Stimulated activated CD4-positive, alpha-beta T cell treated with anti-CD3 and anti-CD28 coated beads, Interleukin-2, amount 100 ng/mL, for 24 hours (primary cell): ENCODE measurements at regions not wholly inside any gene's neighbourhood (a gene's known extent, or its start where the extent isn't known, plus 50 kb on each side); places are given as distances from the start of the nearest gene placed in this dataset.
A peak's percentile ranks its signal among the peaks of the same experiment; 100 is the strongest.

Source experiments
- DNase-seq, 2 donors: peaks; one replicate each; pipeline ENCODE4 v3.0.0-alpha.2; 2020

- DNase-seq: no peak
Measured at GRCh38 chr20:60064554-60065196, 106.5 kb downstream of the CDH26 start.

GRCh38 chr20:60065741-60066437 is 107.7 kb downstream of the CDH26 start:
- no peak for DNase-seq

- DNase-seq: no peak
Measured at GRCh38 chr20:60066438-60066823, 108.2 kb downstream of the CDH26 start.

GRCh38 chr20:60068509-60068908 is 110.3 kb downstream of the CDH26 start:
- no peak for DNase-seq

- DNase-seq: no peak
Measured at GRCh38 chr20:60069656-60070055, 111.4 kb downstream of the CDH26 start.

GRCh38 chr20:60070791-60071190 is 112.6 kb downstream of the CDH26 start:
- no peak for DNase-seq

DNA sequence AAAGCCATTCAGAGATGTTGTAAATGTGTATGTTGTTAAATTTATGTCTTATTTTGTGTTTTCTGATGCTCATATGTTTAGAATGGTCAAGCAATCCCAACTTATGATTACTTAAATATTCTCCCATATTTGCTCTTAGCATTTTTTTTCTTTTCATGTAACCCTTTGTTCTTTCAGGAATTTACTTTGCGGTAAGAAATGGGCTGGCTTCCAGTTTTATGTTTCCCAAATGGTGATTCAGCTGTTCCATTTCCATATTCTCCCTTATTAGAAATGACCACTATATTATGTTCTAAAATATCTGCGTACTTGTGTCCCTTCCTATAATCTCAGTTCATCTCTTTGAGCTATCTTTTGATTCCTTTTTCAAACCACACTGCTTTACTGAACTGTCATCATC is 113.7 kb downstream of the CDH26 start:
- no peak for DNase-seq

DNA sequence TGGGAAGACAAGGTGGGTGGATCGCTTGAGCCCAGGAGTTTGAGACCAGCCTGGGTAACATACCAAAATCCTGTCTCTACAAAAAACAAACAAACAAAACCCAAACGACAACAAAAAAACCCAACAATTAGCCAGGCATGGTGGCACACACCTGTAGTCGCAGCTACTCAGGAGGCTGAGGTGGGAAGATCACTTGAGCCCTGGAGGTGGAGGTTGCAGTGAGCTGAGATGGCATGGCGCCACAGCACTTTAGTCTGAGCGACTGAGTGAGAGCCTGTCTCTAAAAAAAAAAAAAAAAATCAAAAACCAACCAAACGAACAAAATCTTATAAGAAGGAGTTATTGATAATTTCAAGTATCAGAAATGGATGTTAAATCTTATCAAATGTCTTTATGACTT is 114.9 kb downstream of the CDH26 start:
- DNase-seq: no peak

DNA sequence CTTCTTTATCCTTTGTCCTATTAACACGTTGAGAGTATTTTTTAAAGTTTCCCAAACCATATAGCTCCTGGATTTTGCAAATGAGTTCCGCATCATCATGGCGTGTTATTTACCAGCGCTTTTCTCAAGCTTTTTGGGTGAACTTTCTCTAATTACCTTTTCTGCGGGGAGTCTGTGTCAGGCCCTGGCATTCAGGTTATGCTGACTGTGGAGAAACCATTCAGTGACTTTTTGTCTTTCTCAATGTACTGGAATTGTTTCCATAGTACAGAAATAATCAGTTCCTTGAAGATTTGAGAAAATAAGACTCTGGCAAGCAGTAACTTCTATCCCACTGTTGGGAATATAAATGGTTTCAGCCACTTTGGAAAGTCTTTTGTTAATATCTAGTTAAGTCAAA is 115.3 kb downstream of the CDH26 start:
- no peak for DNase-seq

DNA sequence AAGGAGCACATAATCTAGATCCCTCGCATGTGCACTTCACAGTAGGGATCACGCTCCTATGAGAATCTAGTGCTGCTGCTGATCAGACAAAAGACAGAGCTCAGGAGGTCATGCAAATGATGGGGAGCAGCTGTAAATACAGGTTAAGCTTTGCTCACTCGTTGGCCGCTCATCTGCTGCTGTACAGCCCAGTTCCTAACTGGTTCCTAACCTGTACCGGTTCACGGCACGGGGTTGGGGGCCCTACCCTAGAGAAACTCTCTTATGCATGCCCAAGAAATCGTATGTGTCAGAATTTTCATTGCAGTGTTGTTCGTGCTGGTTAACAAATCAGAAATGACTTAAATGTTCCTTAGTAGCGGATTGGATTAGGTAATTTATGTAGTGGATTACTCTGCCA is 116.1 kb downstream of the CDH26 start:
- DNase-seq: no peak

DNA sequence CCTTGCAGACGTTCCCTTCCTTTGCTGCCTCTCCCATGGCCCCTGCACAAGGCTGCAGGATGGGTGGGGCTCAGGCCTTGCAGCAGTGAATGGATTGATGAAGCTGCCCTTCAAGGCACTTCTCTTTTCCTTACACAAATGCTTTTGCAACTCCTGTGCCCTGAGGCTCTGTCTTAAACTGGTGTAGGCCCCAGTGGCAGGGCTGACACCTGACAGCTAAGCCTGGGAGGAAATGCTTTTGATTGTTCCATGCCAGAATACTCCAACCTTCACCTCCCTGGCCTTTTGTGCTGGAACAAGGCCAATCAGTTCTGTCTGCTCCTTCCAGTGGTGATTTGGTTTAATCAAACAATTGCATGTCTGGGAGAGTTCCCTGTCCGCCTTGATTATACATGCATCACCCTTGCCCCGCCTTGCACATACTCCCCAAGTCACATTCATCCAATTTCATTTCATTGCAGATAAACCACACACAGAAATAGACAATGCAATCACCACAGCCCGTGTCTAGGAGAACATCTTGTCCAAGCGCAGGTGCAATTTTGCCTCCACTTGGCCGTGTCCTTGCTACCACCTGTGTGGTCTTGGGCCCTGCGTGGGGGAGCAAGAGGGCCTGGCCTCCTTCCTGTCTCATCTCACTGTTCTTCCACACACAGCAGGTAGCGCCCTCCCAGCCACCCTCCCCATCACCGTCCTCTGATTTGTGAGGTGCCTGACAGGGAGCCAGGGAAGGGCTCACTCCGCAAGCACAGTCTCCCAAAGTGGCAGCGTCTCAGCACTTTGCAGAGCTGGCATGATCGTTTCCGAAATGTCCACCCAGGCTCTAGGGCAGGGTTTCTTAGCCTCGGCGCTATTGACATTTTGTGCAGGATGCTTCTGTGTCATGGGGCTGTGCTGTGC is 120.4 kb downstream of the CDH26 start:
- DNase-seq: no peak

GRCh38 chr20:60080401-60080800 is 122.2 kb downstream of the CDH26 start:
- no peak for DNase-seq

GRCh38 chr20:60085551-60086132 is 127.4 kb downstream of the CDH26 start:
- DNase-seq: no peak

DNA sequence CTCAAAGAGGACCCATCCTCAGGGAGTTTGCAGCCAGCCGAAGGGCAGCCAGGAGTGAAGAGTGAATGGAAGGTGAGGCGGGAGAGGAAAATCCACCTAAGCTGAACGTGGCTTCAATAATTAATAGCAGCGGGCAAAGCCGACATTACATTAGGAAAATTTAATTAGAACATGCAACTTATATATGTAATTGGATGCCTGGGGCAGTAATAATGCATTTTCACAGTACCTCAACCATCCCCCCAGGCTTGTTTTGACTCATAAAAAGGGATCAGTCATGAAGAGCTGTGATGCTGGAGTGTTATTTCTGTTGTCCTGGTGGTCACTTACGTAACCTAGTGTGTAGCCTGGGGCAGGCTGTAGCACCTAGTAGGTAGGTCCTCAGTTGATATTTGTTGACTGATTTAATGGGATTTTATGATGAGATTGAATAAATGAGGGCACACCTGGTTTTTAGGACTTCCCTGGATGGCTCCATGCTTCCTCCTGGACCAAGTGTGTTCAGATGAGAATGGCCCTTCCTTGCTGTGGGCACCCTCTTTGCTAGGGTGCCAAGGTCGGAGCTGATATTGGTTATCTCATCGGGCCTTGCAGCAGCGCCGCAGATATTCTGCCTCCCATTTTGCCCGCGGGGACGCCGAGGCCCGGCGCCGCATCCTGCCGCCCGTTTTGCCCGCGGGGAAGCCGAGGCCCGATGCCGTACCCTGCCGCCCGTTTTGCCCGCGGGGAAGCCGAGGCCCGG is 128.8 kb downstream of the CDH26 start:
- no peak for DNase-seq

GRCh38 chr20:60087563-60088105 is 129.4 kb downstream of the CDH26 start:
- peak in 1 of 2 donors; percentile 5 for DNase-seq

GRCh38 chr20:60088236-60088635 is 130.0 kb downstream of the CDH26 start:
- DNase-seq: no peak

- no peak for DNase-seq
Measured at GRCh38 chr20:60090631-60091030, 132.4 kb downstream of the CDH26 start.

GRCh38 chr20:60091305-60091704 is 133.1 kb downstream of the CDH26 start:
- no peak for DNase-seq

- DNase-seq: no peak
Measured at GRCh38 chr20:60091861-60092260, 133.6 kb downstream of the CDH26 start.

DNA sequence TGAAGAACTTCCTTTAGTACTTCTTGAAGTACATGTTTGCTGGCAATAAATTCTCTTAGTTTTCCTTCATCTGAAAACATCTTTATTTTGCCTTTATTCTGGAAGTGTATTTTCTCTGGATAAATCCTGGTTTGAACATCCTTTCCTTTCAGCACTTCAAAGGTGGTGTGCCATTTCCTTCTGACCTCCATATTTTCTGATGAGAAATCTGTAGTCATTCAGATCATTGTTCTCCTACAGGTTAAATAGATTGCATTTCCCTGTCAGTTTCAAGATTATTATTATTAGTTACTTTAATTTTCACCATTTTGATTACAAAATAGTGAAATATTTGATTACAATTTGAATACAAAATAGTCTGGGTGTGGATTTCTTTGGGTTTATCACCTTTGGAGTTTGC is 134.5 kb downstream of the CDH26 start:
- DNase-seq: no peak

DNA sequence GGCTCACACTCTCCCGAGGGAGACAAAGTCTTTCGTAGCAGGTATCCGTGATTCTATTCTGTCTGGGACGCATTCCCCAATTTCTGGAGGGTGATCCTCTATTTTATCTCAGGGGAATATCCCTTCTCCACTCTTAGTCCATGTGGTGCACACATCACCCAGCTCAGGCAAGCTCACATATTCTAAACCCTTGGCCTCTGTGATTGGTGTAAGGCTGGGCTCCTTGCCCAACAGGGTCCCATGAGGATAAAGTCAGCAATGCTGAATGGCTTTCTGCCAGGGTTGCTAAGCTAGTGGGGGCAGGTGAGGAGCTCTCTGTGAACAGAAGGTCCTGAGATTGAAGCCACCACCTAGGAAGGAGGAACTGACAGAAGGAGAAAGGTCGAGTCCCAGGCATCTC is 137.2 kb downstream of the CDH26 start:
- no peak for DNase-seq

- no peak for DNase-seq
Measured at GRCh38 chr20:60096166-60096565, 137.9 kb downstream of the CDH26 start.
